Osteoblast (primary cell): ENCODE measurements at regions not wholly inside any gene's neighbourhood (a gene's known extent, or its start where the extent isn't known, plus 50 kb on each side); places are given as distances from the start of the nearest gene placed in this dataset.

Experiments
- DNase-seq: peaks from one replicate; pipeline ENCODE4 v3.0.0; 2011; ENCODE audit warnings: low spot score, mixed read lengths; ENCODE audit not compliant: insufficient read length; ENCODE audit errors: missing footprints
- H2AFZ ChIP-seq: 2 replicates; pipeline ENCODE4 v1.6.0; 2011; ENCODE audit warnings: mild to moderate bottlenecking, low read length
- H3K27ac ChIP-seq: 2 replicates; pipeline ENCODE4 v1.5.1; 2011; ENCODE audit warnings: mild to moderate bottlenecking, low read depth, low read length, moderate library complexity
- H3K27me3 ChIP-seq: 2 replicates; pipeline ENCODE4 v1.6.0; 2012; ENCODE audit warnings: mild to moderate bottlenecking, control low read depth, inconsistent platforms, low read length, moderate library complexity; ENCODE audit not compliant: insufficient read depth
- H3K36me3 ChIP-seq: 2 replicates; pipeline ENCODE4 v1.5.1; 2011; ENCODE audit warnings: mild to moderate bottlenecking, low read length, control low read depth, moderate library complexity; ENCODE audit not compliant: insufficient read depth
- H3K4me1 ChIP-seq: 2 replicates; pipeline ENCODE4 v1.5.1; 2011; ENCODE audit warnings: mild to moderate bottlenecking, low read length, control low read depth, moderate library complexity; ENCODE audit not compliant: insufficient read depth
- H3K4me2 ChIP-seq: 2 replicates; pipeline ENCODE4 v1.6.0; 2011; ENCODE audit warnings: mild to moderate bottlenecking, low read length; ENCODE audit not compliant: insufficient read depth
- H3K4me3 ChIP-seq: fragments of 200-600 bp; sonication (generic); 3 replicates; pipeline ENCODE4 v1.5.1; 2012; ENCODE audit warnings: mild to moderate bottlenecking, low read length, inconsistent platforms; ENCODE audit not compliant: insufficient read depth
- H3K79me2 ChIP-seq: 2 replicates; pipeline ENCODE4 v1.6.0; 2012; ENCODE audit warnings: mild to moderate bottlenecking, low read length, control low read depth, inconsistent platforms; ENCODE audit not compliant: insufficient read depth
- H3K9me3 ChIP-seq: 2 replicates; pipeline ENCODE4 v1.5.1; 2011; ENCODE audit warnings: low read depth, low read length, control low read depth
- H4K20me1 ChIP-seq: 2 replicates; pipeline ENCODE4 v1.6.0; 2012; ENCODE audit warnings: mild to moderate bottlenecking, low read length, control low read depth; ENCODE audit not compliant: insufficient read depth
- CTCF ChIP-seq: IDR thresholded peaks from 2 replicates; pipeline ENCODE4 v1.5.1; 2011; ENCODE audit warnings: mild to moderate bottlenecking, low read depth, low read length, moderate library complexity; ENCODE audit errors: extremely low read depth

- Histone ChIP-seq H3K27me3 (no peaks in the 10 kb centered on the region), H2AFZ (no peak overlapping the region), H3K27ac (no peak overlapping the region), H3K4me3 (no peak overlapping the region), H3K4me2 (no peak overlapping the region), H3K4me1 (no peaks in the 10 kb centered on the region), H3K36me3 (no peaks in the 10 kb centered on the region), H4K20me1 (no peaks in the 10 kb centered on the region), H3K79me2 (no peaks in the 10 kb centered on the region), H3K9me3 (no peaks in the 10 kb centered on the region)
- TF ChIP-seq CTCF, result no peak
- DNase-seq, result no peak
Measured at GRCh38 chr4:79257953-79258613, 67.8 kb downstream of the NAA11 start.

DNA sequence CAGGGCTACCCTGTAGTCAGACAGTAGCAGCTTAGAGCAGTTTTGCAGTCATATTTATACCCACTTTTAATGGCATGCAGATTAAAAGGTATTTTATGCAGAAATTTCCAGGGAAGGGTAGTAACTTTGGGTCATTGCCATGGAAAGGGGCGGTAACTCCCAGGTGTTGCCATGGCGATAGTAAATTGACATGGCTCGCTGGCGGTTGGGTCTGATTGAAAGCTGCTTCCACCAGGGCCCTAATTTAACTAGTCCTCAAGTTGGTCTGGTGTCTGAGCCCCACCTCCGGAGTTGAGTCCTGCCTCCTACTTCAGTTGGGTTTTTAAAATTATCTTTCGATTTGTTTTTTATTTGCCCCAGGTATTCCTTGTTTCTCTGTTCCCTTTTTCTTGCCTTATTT lies 70.1 kb downstream of the NAA11 start:
- H2AFZ ChIP-seq, result no peak overlapping the region
- H3K4me2 ChIP-seq, result no peak overlapping the region
- no peak for TF ChIP-seq CTCF
- no peak for DNase-seq
- no peaks in the 10 kb centered on the region for H3K9me3 ChIP-seq
- H4K20me1 ChIP-seq, result no peaks in the 10 kb centered on the region
- H3K36me3 ChIP-seq, result no peaks in the 10 kb centered on the region
- no peaks in the 10 kb centered on the region for H3K4me1 ChIP-seq
- H3K27me3 ChIP-seq, result no peaks in the 10 kb centered on the region
- no peak overlapping the region for H3K27ac ChIP-seq
- H3K4me3 ChIP-seq, result no peak overlapping the region
- H3K79me2 ChIP-seq, result no peaks in the 10 kb centered on the region

GRCh38 chr4:79253924-79254323 lies 71.9 kb downstream of the NAA11 start:
- no peak for DNase-seq
- TF ChIP-seq CTCF, result no peak
- H4K20me1 ChIP-seq, result no peaks in the 10 kb centered on the region
- no peaks in the 10 kb centered on the region for H3K79me2 ChIP-seq
- no peak overlapping the region for H2AFZ ChIP-seq
- no peak overlapping the region for H3K4me2 ChIP-seq
- no peaks in the 10 kb centered on the region for H3K36me3 ChIP-seq
- H3K4me3 ChIP-seq, result no peak overlapping the region
- H3K9me3 ChIP-seq, result no peaks in the 10 kb centered on the region
- H3K27me3 ChIP-seq, result no peaks in the 10 kb centered on the region
- no peak overlapping the region for H3K27ac ChIP-seq
- no peaks in the 10 kb centered on the region for H3K4me1 ChIP-seq

- H3K27ac ChIP-seq, result no peak overlapping the region
- no peaks in the 10 kb centered on the region for H3K4me1 ChIP-seq
- no peak for TF ChIP-seq CTCF
- H3K4me2 ChIP-seq, result no peak overlapping the region
- H3K9me3 ChIP-seq, result no peaks in the 10 kb centered on the region
- no peaks in the 10 kb centered on the region for H3K36me3 ChIP-seq
- no peak overlapping the region for H2AFZ ChIP-seq
- DNase-seq, result no peak
- no peaks in the 10 kb centered on the region for H3K27me3 ChIP-seq
- H3K4me3 ChIP-seq, result no peak overlapping the region
- no peaks in the 10 kb centered on the region for H4K20me1 ChIP-seq
- H3K79me2 ChIP-seq, result no peaks in the 10 kb centered on the region
Measured at GRCh38 chr4:79253168-79253567, 72.7 kb downstream of the NAA11 start.
